ENCODE measurements at regions not wholly inside any gene's neighbourhood (a gene's known extent, or its start where the extent isn't known, plus 50 kb on each side); places are given as distances from the start of the nearest gene placed in this dataset.
"Not testable (repeated sequence)": the region's sequence is repeated elsewhere in the genome, so short reads cannot be mapped to it uniquely, and the experiment has no call there.

DNA sequence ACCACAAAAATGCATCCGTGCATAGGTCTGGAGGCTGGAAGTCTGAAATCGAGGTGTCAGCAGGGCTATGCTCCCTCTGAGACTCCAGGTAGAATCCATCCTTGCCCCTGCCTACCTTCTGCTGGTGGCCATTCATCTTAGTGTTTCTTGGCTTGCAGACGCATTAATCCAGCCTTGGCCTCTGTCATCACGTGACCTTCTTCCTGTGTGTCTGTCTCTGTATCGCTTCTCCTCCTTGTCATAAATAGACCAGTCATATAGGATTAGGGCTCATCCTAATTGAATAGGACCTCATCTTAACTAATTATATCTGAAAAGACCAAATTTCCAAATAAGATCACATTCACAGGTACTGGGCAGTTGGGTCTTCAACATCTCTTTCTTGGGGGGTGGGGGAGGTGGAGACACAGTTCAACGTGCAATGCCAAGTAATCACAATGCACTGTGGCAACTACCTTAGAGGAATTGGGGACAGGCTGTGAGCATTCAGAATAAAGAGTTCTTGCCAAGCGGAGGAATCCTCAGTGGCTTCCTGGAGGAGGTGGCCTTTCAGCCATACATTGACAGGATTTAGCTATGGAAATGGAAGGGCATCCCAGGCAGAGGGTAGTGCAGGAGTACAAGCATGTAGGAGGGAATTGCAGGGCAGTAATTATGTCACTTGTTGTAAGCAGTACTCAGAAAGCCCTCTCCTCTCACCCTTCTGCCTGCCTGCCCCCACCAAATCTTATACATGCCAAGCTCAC, 96.2 kb upstream of the SYT13 start:
- no peak for DNase-seq

DNA sequence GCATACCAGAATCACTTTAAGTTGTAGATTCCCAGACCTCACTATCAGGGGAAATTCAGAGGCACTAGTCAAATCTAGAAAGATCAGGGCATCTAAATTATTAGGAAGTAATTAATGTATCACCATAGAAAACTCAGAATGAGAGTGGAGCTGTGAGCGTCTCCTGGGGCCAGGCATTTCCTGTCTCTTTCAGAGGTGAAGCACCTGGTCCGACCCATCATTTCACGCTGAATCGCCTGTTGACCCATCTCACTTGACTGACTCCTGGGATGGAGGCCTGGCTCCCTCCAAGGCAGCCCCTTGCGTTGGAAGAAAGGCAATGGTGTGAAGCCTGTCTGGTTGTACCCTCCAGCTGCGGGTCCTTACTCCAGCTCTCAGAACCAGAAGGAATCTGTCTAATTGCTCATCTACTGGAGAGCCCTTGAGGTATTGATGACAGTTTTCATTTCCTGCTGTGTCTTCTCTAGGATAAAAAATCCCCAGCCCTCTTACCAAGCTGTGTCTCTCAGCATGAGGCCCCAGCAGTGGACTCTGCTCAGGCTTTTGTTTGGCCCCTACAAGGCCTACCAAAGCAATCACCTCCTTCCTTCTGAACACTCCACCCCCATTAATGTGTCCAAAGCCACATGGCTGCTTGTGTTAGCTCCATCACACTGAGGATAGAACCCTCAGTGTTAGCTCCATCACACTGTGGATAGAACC, 93.2 kb upstream of the SYT13 start:
- no peak for DNase-seq

DNA sequence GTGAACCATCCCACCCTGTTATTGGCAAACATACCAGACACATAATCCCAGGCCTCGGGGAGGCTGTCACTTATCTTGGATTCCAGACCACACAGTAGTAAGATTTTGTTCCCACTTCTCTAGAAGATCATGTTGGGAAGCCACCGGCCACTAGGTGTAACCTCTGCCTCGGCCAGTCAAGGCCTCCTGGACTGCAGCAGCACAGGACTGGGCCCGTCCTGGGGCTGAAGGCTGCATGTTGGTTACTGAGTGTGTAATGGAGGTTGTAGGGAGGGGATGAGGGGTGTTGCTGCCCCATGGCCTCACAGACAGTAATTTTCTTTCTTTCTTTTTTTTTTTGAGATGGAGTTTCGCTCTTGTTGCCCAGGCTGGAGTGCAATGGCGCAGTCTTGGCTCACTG, 92.4 kb upstream of the SYT13 start:
- DNase-seq = no peak

DNA sequence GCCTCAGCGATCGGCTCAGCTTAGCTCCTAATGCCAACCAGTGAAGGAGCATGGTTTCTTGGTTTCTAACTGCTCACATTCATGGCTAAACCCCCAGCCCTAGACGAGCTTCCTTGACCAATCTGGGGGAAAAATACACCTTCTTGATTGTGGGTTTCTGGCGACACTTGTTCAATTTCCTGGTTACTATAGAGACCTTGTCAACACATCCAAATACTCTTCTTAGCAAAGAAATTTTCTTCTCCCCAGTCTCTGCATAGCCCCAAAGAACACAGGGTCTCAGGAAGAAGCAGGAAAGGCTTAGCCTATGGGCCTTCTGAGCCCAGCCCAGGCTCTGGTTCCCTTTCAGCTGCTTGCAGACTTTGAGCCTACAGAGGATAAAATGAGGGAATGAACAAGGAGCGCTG, 88.5 kb upstream of the SYT13 start:
- no peak for DNase-seq

DNA sequence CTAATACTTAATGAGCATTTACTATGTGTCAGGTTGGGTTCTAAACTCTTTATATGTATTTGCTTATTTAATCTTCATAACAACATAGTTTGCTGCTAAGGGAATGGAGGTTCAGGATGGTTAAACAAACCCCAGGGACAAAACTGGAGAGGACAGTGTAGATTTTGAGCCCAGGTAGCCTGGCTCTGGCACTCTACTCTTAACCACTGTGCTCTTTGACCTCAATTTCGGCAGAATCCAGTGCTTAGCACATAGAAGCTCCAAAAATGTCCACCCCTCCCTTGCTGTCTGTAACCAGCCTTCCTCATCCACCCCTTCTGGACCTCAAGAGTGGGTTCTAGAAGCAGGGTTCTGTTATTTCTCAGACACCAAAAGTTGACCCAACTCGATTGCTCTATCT, 88.0 kb upstream of the SYT13 start:
- no peak for DNase-seq

DNA sequence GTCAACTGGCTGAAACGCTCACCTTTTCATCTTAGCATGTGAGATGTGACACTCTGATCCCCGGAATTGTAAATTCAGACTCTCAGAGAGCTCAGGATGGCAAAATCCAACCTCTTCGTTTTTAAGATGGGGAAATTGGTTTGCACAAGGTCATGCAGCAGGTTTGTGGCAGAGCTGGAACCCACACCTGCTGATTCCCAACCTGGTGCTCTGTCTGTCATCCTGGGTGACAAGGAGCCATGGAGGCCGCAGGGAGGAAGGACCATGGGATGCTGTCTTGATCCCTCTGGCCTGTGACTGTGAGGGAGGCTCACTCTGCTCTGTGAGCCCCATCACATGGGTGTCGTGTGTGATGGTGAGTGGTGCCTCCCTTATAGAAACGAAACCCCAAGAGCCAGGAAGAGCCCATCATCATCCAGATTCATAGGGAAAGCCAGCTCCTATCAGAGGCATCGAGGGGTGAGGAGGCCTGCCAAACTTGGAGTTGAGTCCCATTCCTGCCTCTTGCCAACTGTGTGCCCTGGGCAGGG, 87.4 kb upstream of the SYT13 start:
- DNase-seq = no peak

DNA sequence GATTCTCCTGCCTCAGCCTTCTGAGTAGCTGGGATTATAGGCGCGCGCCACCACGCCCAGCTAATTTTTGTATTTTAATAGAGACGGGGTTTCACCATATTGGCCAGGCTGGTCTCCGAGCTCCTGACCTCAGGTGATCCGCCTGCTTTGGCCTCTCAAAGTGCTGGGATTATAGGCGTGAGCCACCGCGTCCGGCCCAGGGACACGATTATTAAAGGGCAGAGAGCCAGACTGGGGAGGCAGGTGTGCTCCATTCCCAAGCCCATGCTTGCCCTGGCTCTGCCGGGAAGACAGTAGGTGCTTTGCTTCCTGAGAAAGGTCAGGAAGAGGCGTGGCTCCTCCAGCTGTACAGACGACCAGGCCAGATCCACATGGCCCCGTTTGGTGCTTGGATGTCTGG, 86.3 kb upstream of the SYT13 start:
- DNase-seq = not testable (repeated sequence)

DNA sequence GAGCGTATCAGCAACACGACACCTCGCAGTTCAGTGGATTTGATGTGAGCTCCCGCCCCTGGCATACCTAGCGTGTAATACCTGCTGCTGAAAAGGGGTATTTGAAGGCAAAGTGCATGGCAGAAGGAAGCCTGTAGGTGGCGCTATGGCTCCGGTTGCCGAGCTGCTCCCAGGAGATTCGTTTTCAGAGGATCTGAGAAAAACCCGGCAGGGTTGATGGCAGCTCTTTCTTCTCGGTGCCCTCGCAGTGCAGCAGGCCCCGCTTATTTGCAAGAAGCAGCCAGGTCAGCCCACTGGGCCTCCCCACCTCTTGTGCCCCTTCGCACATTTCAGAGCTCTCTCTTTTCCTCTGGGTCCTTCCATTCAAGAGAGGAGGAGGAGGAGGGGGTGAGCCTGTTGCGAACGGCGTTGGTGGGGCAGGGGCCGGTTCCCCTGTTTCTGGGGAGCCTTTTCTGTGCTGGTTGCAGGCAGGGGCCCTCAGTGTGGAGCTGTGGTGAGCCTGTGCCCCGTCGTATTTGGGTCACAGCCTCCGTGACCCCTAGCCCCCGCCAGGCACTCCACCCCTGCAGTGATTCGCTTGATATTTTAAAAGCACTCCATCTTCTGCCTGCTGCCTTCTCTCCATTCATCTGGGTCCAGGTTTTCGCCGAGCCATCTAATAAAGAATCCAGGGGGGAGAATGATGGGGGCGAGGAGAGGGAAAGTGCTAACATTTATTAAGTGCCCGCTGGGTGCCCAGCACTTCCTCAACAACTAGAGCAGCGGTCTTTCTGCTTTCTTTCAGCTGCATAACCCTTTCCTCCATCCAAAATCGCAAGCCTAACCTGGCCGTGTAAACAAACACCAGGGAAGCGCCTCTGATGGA, 85.3 kb upstream of the SYT13 start:
- peak; percentile 63 to 69 for DNase-seq

DNA sequence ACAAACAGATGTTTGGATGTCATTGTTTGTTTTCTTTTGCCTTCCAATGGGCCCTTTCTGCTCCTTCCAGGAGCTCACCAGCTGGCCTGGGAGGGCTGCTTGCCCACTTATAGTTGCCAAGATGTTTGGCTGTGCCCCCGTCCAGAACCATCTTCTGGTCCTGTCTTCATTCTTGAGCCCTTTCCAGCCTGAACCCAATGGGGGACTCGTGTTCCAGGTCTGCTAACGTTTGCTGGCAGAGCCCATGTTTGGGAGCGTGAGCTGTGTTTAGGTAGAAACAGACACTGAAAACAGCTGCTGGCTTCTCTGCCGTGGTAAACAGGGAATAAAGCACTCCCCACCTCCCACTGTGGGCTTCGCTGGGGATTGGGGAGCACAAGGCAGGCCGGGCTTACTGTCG, 83.2 kb upstream of the SYT13 start:
- no peak for DNase-seq

DNA sequence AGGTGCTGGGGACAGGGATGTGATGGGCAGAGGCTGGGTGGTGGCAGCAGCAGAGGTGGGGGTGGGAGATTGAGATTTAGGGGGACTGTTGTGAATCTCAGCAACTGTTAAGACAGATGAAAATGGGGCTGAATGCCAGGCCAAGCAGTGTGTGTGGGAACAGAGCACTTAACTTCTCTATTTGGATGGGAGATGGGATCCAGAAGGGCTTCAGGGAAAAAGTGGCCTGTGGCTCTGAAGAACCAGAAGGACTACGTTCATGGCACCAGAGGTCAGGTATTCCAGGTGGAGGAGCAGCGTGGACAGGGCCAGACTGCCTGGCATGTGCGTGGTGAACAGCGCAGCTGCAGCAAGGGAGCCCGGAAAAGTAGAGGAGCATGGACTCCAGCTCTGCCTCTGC, 82.6 kb upstream of the SYT13 start:
- DNase-seq = no peak

DNA sequence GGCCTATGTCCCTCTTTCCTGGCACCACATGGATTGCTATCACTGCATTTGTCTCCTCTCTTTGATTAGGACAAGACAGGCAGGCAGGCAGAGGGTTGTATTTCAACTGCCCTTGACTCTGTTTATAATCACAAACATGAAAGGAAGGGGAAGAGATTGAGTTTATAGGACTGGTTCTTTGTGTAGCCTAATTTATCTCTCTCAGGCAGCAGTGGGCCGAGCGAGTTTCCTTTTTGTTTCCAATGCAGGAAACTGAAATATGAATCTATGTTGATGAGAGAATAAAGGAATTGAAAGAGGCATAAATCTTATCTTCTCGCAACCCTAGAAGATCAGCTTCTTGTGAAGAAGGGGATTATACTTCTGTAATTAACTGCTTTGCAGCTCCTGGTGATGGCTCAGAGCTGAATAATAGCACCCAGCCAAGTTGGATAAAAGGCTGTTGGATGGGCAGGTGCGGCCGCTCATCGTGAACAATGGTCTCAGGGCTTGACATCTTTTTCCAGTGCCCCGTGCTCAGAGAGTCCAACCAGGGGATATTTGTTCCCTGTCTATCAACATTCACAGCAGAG, 80.6 kb upstream of the SYT13 start:
- DNase-seq = no peak

DNA sequence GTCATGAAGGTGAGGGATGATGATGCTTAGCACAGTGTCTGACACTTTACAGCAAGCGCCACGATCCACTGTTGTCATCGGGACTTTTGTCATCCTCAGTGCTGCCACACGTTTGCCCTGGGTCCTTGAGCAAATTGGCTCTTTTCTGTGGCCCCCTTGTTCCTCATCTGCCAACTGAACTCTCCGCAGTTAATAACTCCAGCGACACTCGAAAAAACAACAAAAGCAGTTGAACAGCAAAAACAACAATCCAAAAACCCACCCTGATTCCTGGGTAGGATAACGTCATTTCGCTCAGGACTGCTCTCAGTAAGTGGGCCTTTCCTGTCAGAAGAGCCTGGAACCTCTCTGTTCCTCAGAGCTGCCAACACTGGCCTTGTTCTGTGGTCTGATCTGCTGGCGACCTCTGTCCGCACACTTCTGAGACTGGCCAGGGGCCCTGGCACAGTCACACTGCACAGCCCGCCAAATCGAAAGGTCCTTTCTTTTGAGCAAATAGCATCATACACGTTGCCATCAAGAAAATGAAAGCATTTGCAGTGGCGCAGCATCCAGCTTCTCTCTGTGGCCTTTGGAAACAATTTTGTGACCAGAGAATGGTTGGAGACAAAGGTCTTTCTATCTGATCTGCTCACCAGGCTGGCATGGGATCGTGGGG, 79.9 kb upstream of the SYT13 start:
- DNase-seq = no peak

DNA sequence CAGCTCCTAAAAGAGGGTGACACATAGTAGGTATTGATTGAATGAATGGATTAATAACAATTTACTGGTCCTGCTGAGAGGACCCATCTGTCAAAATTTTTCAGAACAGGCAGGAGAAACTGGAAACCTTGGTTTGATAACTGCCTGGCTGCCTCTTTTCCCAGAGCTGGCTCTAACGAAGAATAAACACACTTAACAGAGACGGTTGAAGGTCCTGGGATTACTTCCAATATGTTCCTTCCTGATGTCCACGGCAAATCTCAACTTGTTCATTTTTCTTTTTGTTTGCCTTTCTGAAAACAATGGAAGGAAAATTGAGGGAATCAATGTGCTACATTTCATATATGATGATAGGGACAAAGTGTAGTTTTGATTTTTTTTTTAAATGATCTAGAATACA, 76.5 kb upstream of the SYT13 start:
- no peak for DNase-seq

DNA sequence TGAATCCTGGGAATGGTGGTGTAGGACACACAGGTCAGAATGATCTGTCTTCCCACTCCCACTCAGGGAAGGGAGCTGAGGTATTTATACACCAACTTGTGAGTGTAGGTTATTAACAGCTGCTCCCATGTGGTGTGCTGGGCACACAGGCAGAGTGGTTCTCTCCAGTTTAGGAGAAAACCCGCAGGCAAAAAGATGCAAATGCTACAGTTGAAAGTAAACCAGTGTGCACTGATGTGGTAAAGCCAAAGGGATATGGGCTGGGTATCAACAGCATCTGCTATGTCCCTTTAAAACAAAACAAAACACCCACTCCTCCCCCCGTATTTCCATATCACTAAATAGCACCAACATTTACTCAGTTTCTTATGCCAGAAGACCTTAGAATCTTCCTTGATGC, 75.4 kb upstream of the SYT13 start:
- no peak for DNase-seq

DNA sequence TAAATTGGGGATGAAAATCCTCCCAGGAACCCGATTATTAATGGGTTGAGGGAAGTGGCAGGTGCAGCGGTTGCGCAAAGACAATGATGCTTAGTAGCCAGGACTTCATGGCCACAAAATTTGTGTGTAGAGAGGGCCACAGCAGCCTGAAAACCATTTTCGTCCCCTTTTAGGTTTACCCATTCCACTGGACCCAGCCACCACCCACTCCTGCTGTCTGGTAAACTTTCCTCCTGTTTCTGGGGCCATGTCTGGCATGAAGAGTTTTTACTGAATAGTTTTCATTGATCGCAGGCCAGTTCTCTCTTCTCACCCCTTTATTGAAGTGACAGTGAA, 69.5 kb upstream of the SYT13 start:
- DNase-seq = no peak

DNA sequence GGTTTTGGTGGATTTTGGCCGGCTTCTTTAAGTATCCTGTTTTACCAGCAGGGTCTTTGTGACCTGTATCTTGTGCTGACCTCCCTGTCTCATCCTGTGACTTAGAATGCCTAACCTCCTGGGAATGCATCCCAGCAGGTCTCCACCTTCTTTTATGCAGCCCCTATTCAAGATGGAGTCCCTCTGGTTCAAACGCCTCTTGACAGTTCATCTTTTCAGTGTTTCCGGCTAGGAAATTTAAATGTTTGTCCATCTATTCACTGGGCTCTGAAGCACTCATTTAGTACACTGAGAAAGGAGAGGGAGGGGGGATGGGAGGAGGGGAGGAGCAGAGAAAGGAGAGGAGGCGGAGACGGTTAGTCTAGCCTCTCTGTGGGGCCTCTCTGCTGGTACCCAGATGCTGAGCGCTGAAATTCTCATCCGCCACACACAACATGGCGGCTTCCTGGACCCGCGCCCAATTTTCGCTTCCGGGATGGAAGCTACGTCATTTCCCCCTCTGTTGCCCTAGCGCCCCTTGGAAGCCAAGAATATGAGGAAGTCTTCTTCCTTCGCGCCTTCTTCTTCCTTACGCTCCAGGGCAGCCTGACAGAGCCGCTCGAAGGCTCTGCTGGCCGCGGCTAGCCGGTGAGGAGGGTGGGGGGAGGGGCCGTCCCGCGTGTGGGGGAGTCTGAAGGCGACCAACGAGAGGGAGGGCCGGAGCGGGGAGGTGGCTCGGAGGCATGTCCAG, 69.0 kb upstream of the SYT13 start:
- DNase-seq = no peak

DNA sequence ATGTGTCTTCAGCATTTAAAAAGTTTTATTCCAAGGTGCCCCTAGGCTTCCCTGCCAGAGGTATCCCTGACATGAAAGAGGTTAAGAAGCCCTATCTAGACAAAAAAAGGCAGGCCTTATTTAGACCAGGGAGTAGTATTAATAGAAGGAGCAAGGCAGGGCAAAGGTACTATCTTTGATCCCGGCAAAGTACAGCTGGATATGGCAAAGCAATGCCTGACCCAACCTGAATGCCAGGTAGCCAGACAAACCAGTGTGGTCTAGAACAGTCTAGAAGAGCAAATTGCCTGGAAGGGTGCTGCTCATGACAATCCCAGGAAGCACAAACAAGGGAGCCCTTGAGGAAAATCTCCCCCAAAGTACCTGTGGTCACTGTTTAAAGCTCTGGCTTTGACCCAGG, 62.6 kb upstream of the SYT13 start:
- DNase-seq = no peak

DNA sequence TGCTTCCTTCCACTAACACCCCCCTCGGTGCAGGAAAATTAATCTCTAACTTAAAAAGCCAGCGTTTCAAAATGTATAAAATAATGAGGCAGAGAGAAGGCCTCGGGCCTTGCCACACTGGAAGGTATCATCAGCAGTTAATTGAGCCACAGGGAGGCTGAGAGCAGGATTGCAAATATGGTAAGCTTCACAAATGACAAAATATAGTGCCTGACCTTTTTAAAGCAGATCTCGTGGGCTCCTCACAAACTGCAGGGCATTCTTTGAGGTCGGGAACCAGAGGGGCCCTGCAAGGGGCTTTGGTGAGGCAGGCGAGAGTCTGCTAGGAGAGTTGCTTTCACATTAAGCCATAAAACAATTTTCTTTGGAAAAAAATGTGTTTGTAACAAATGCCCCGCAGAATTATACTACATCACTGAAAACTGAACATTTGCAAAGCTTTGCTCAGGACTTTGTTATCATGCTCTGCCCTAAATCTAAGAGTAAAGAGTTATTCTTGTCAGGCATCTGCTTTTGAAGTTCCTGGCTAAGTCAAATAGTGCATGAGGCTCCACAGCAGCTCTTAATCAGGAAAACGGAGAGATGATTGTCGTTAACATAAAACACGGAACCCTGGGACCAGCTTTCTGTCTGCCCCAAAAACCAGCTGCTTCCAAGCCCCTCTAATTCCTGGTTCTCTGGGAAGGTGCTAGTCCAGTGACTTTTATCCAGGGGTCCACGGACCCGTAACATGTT, 61.4 kb upstream of the SYT13 start:
- no peak for DNase-seq

DNA sequence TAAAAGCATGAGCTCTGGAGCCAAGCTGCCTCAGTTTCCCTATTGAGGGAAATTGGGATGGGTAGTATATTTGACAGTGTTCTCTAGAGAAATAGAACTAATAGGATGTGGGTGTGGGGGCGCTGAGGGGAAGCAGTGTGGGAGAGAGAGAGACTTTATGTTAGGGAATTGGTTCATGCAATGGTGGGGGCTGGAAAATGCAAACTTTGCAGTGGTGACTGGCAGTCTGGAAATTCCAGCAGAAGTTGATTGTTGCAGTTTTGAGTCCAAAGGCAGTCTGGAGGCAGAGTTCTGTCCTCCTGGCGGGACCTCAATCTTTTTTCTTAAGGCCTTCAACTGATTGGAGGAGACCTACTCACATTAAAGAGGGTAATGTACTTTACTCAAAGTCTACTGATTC, 59.4 kb upstream of the SYT13 start:
- no peak for DNase-seq

DNA sequence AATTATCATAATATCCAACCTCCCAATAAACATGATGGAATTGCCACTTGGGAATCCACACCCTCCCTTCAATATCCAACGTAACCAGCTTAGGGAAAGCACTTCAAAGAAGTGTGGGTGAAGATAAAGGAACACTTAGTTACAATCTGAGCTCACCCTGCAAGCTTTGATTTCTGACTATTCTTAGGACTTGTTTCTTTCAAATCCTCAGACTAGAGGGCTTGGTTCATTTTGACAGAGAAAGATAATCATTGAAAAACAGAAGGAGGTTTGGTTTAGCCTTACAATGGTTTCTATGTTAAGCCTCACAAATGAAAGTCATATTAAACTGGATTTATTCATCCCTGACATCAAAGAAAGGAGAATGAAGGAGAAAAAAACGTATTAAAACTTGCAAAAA, 57.9 kb upstream of the SYT13 start:
- no peak for DNase-seq

DNA sequence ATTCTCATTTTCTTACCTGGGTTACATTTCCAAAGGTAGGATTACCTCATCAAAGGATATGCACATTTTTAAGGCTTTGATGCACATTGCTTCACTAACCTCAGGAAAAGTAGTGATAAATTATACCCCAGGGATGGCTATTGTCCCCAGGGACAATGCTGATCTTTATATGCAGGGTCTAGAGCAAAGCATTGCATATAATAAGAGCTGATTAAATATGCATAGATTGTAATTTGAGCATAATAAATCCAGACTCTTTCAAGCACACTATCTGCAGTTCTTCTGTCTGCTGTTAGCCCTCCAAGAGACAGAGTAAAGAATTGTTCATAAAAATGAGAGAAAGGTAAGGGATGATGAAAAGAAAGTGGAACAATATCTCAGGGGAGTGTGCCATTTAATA, 57.3 kb upstream of the SYT13 start:
- DNase-seq = no peak

Measured in Kasumi-1 (cell line).